Liver (tissue), 3 donors: ENCODE measurements at regions not wholly inside any gene's neighbourhood (a gene's known extent, or its start where the extent isn't known, plus 50 kb on each side); places are given as distances from the start of the nearest gene placed in this dataset.

ENCODE experiments used
- CTCF ChIP-seq: fragments of 150-350 bp; IDR thresholded peaks from 2 replicates; pipeline ENCODE4 v1.5.1; 2017; ENCODE audit warnings: improper control_type of control experiment, low read depth, low read length; ENCODE audit not compliant: missing input control
- EGR1 ChIP-seq, 2 donors: IDR thresholded peaks; 2 replicates each; pipeline ENCODE4 v1.6.1; 2016 to 2018; ENCODE audit warnings: antibody characterized with exemption in 2 of 2, low read depth in 2 of 2
- FOXA1 ChIP-seq: IDR thresholded peaks from 2 replicates; pipeline ENCODE4 v1.6.1; 2016; ENCODE audit warnings: antibody characterized with exemption
- GABPA ChIP-seq, 2 donors: IDR thresholded peaks in 1 of 2; conservative IDR thresholded peaks in 1 of 2; 2 replicates each; pipeline ENCODE4 v1.6.1; 2016; ENCODE audit warnings: antibody characterized with exemption in 2 of 2, mild to moderate bottlenecking in 1 of 2, moderate library complexity in 1 of 2
- JUND ChIP-seq, 2 donors: IDR thresholded peaks; 2 replicates each; pipeline ENCODE4 v1.6.1; 2016; ENCODE audit warnings: antibody characterized with exemption in 2 of 2
- MAX ChIP-seq: IDR thresholded peaks from 2 replicates; pipeline ENCODE4 v1.6.1; 2016; ENCODE audit warnings: antibody characterized with exemption
- RAD21 ChIP-seq, 2 donors: IDR thresholded peaks; 2 replicates each; pipeline ENCODE4 v1.6.1; 2016; ENCODE audit warnings: antibody characterized with exemption in 2 of 2, mild to moderate bottlenecking in 2 of 2
- RXRA ChIP-seq, 2 donors: IDR thresholded peaks; 2 replicates each; pipeline ENCODE4 v1.6.1; 2017 to 2018; ENCODE audit warnings: antibody characterized with exemption in 2 of 2, mild to moderate bottlenecking in 1 of 2
- SP1 ChIP-seq: IDR thresholded peaks from 2 replicates; pipeline ENCODE4 v1.6.1; 2018; ENCODE audit warnings: antibody characterized with exemption, mild to moderate bottlenecking
- TAF1 ChIP-seq: conservative IDR thresholded peaks from 2 replicates; pipeline ENCODE4 v1.6.1; 2016; ENCODE audit warnings: antibody characterized with exemption, mild to moderate bottlenecking
- YY1 ChIP-seq: IDR thresholded peaks from 2 replicates; pipeline ENCODE4 v1.6.1; 2016; ENCODE audit warnings: antibody characterized with exemption, mild to moderate bottlenecking
- TF ChIP-seq, protein P1 (sequence below): IDR thresholded peaks from 2 replicates; pipeline ENCODE4 v1.6.1; 2016; ENCODE audit warnings: antibody characterized with exemption
- TF ChIP-seq, protein P2 (sequence below): IDR thresholded peaks from 2 replicates; pipeline ENCODE4 v1.6.1; 2016; ENCODE audit warnings: antibody characterized with exemption, mild to moderate bottlenecking
- donor health status: healthy.
- donor health status: healthy.

DNA sequence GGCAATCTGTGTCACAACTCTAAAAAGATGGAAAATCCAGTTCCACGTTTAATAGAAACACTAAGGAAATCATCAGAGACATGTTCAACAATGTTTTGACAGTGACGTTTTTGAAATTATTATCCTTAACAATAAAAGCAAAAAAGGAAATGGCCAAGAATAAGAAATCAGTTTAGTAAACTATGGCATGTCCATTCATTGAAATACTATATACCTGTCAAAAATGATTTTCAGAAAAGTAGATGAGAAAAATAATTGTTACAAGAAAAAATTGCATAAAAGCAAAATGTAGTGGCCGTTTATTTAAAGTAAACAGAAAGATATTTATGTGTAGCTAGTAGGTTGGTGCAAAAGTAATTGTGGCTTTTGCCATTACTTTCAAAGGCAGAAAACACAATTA, 345.4 kb upstream of the NPSR1 start:
- TF ChIP-seq, protein P1, sequence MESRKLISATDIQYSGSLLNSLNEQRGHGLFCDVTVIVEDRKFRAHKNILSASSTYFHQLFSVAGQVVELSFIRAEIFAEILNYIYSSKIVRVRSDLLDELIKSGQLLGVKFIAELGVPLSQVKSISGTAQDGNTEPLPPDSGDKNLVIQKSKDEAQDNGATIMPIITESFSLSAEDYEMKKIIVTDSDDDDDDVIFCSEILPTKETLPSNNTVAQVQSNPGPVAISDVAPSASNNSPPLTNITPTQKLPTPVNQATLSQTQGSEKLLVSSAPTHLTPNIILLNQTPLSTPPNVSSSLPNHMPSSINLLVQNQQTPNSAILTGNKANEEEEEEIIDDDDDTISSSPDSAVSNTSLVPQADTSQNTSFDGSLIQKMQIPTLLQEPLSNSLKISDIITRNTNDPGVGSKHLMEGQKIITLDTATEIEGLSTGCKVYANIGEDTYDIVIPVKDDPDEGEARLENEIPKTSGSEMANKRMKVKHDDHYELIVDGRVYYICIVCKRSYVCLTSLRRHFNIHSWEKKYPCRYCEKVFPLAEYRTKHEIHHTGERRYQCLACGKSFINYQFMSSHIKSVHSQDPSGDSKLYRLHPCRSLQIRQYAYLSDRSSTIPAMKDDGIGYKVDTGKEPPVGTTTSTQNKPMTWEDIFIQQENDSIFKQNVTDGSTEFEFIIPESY = no peak
- TF ChIP-seq FOXA1 (no peak), CTCF (no peak), TAF1 (no peak), YY1 (no peak), EGR1 (IDR thresholded peaks at IDR 0.05; ENCODE audit: low read depth in 2 of 2) (no peak), JUND (IDR thresholded peaks at IDR 0.05) (no peak), GABPA (IDR thresholded peaks at IDR 0.05 in 1 of 2, conservative IDR thresholded peaks at IDR 0.05 in 1 of 2) (no peak), MAX (no peak), SP1 (no peak), RAD21 (IDR thresholded peaks at IDR 0.05) (no peak), RXRA (IDR thresholded peaks at IDR 0.05) (no peak)
- TF ChIP-seq, protein P2, sequence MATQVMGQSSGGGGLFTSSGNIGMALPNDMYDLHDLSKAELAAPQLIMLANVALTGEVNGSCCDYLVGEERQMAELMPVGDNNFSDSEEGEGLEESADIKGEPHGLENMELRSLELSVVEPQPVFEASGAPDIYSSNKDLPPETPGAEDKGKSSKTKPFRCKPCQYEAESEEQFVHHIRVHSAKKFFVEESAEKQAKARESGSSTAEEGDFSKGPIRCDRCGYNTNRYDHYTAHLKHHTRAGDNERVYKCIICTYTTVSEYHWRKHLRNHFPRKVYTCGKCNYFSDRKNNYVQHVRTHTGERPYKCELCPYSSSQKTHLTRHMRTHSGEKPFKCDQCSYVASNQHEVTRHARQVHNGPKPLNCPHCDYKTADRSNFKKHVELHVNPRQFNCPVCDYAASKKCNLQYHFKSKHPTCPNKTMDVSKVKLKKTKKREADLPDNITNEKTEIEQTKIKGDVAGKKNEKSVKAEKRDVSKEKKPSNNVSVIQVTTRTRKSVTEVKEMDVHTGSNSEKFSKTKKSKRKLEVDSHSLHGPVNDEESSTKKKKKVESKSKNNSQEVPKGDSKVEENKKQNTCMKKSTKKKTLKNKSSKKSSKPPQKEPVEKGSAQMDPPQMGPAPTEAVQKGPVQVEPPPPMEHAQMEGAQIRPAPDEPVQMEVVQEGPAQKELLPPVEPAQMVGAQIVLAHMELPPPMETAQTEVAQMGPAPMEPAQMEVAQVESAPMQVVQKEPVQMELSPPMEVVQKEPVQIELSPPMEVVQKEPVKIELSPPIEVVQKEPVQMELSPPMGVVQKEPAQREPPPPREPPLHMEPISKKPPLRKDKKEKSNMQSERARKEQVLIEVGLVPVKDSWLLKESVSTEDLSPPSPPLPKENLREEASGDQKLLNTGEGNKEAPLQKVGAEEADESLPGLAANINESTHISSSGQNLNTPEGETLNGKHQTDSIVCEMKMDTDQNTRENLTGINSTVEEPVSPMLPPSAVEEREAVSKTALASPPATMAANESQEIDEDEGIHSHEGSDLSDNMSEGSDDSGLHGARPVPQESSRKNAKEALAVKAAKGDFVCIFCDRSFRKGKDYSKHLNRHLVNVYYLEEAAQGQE = no peak
